Stimulated activated CD8-positive, alpha-beta memory T cell treated with anti-CD3 and anti-CD28 coated beads, Interleukin-4, amount 100 ng/mL, for 24 hours (primary cell): ENCODE measurements at regions not wholly inside any gene's neighbourhood (a gene's known extent, or its start where the extent isn't known, plus 50 kb on each side); places are given as distances from the start of the nearest gene placed in this dataset.
"Not testable (repeated sequence)": the region's sequence is repeated elsewhere in the genome, so short reads cannot be mapped to it uniquely, and the experiment has no call there.

ENCODE experiments used
- DNase-seq: peaks from one replicate; pipeline ENCODE4 v3.0.0-alpha.2; 2020; ENCODE audit warnings: low read depth

GRCh38 chr5:39696672-39697398 lies 272.1 kb upstream of the DAB2 start:
- DNase-seq, result no peak

GRCh38 chr5:39691993-39692392 lies 267.2 kb upstream of the DAB2 start:
- no peak for DNase-seq

GRCh38 chr5:39691136-39691535 lies 266.4 kb upstream of the DAB2 start:
- DNase-seq, result no peak

GRCh38 chr5:39689919-39690318 lies 265.1 kb upstream of the DAB2 start:
- DNase-seq, result no peak

- not testable (repeated sequence) for DNase-seq
These were observed 263.1 kb upstream of the DAB2 start for GRCh38 chr5:39687924-39688323.

- DNase-seq, result no peak
These were observed 255.4 kb upstream of the DAB2 start for GRCh38 chr5:39680213-39680612.

- no peak for DNase-seq
These were observed 253.8 kb upstream of the DAB2 start for GRCh38 chr5:39678534-39678933.

- no peak for DNase-seq
These were observed 250.9 kb upstream of the DAB2 start for GRCh38 chr5:39675676-39676075.

GRCh38 chr5:39674209-39675082 lies 249.7 kb upstream of the DAB2 start:
- no peak for DNase-seq

GRCh38 chr5:39671561-39671961 lies 246.8 kb upstream of the DAB2 start:
- no peak for DNase-seq

- no peak for DNase-seq
These were observed 246.2 kb upstream of the DAB2 start for GRCh38 chr5:39670955-39671354.

GRCh38 chr5:39670391-39670790 lies 245.6 kb upstream of the DAB2 start:
- DNase-seq, result no peak

- no peak for DNase-seq
These were observed 244.2 kb upstream of the DAB2 start for GRCh38 chr5:39668980-39669379.

GRCh38 chr5:39665328-39665727 lies 240.5 kb upstream of the DAB2 start:
- no peak for DNase-seq

- no peak for DNase-seq
These were observed 238.2 kb upstream of the DAB2 start for GRCh38 chr5:39662945-39663344.

- no peak for DNase-seq
These were observed 236.4 kb upstream of the DAB2 start for GRCh38 chr5:39661026-39661779.

- DNase-seq, result no peak
These were observed 235.2 kb upstream of the DAB2 start for GRCh38 chr5:39660020-39660419.

- DNase-seq, result no peak
These were observed 234.1 kb upstream of the DAB2 start for GRCh38 chr5:39658866-39659265.

- DNase-seq, result no peak
These were observed 233.2 kb upstream of the DAB2 start for GRCh38 chr5:39657943-39658342.

- DNase-seq, result no peak
These were observed 231.8 kb upstream of the DAB2 start for GRCh38 chr5:39656600-39656999.

- DNase-seq, result no peak
These were observed 229.9 kb upstream of the DAB2 start for GRCh38 chr5:39654715-39655114.

GRCh38 chr5:39652481-39652880 lies 227.7 kb upstream of the DAB2 start:
- not testable (repeated sequence) for DNase-seq

- no peak for DNase-seq
These were observed 227.3 kb upstream of the DAB2 start for GRCh38 chr5:39652036-39652435.
